ENCODE measurements at regions not wholly inside any gene's neighbourhood (a gene's known extent, or its start where the extent isn't known, plus 50 kb on each side); places are given as distances from the start of the nearest gene placed in this dataset.

GRCh38 chr17:33515974-33516373 is 222.9 kb upstream of the ASIC2 start:
- no peak overlapping the region for H3K23ac ChIP-seq (ENCODE audit: low read depth, low read length)
- no peak overlapping the region for H3K4ac ChIP-seq (ENCODE audit: low read depth, low read length)
- H4K20me1 ChIP-seq (ENCODE audit: insufficient read depth, low read length) = no peaks in the 10 kb centered on the region
- H3K9me1 ChIP-seq (ENCODE audit: insufficient read depth, low read length) = no peaks in the 10 kb centered on the region
- H3K18ac ChIP-seq (ENCODE audit: low read depth, low read length) = no peak overlapping the region
- TF ChIP-seq RAD21 (IDR thresholded peaks at IDR 0.05; ENCODE audit: low read length) (no peak), CHD1 (IDR thresholded peaks at IDR 0.05; ENCODE audit: low read depth, low read length) (no peak), NFE2L2 (IDR thresholded peaks at IDR 0.05; ENCODE audit: low read depth, low read length) (no peak), ELK1 (IDR thresholded peaks at IDR 0.05; ENCODE audit: borderline replicate concordance, low read depth, low read length) (no peak), POLR2A (IDR thresholded peaks at IDR 0.05; ENCODE audit: low read depth, low read length) (no peak), MAZ (IDR thresholded peaks at IDR 0.05; ENCODE audit: borderline replicate concordance, low read depth, low read length) (no peak), RFX5 (IDR thresholded peaks at IDR 0.05; ENCODE audit: low read depth, low read length) (no peak), BHLHE40 (IDR thresholded peaks at IDR 0.05; ENCODE audit: low read depth, low read length) (no peak), CTCF (conservative IDR thresholded peaks at IDR 0.05; ENCODE audit: low read depth, low read length) (no peak), MAFK (IDR thresholded peaks at IDR 0.05; ENCODE audit: low read depth, low read length) (no peak), USF2 (IDR thresholded peaks at IDR 0.05; ENCODE audit: low read depth, low read length) (no peak), FOS (IDR thresholded peaks at IDR 0.05; ENCODE audit: low read depth, low read length) (no peak), RCOR1 (IDR thresholded peaks at IDR 0.05; ENCODE audit: insufficient replicate concordance, low read length) (no peak), CEBPB (IDR thresholded peaks at IDR 0.05; ENCODE audit: low read depth, low read length) (no peak)
- H2BK5ac ChIP-seq (ENCODE audit: low read depth, low read length, poor library complexity, severe bottlenecking) = no peak overlapping the region
- H3K14ac ChIP-seq (replicated peaks; ENCODE audit: low read depth, low read length) = no peak overlapping the region
- BruUV-seq (replicated peaks) = no TSS peak
- H2AK9ac ChIP-seq (replicated peaks; ENCODE audit: low read depth, low read length, poor library complexity) = no peak overlapping the region
- H3K79me1 ChIP-seq (ENCODE audit: low read depth in 1 of 2, low read length in 2 of 2) = no peaks in the 10 kb centered on the region
- intact Hi-C loops (cut with micrococcal nuclease) (no loop called here), in situ Hi-C loops (cut with MboI; ENCODE audit: low sequenced_read_pairs) (no loop called here), dilution Hi-C loops (cut with HindIII; ENCODE audit: low sequenced_read_pairs, unreplicated experiment) (no loop called here)
- H4K8ac ChIP-seq (ENCODE audit: low read depth in 2 of 2, low read length in 2 of 2) = no peak overlapping the region
- ATAC-seq (ENCODE audit: low read depth) (no peak), DNase-seq (no peak)
- no peak overlapping the region for H3K4me3 ChIP-seq (ENCODE audit: insufficient read depth, low read depth, low read length)
- POLR2A ChIA-PET (ENCODE audit: unreplicated experiment) = no interaction called here
- H2BK20ac ChIP-seq (ENCODE audit: low read depth, low read length) = no peak overlapping the region
- no peak overlapping the region for H4K91ac ChIP-seq (ENCODE audit: insufficient read depth, low read depth, low read length)
- no peak overlapping the region for H2BK120ac ChIP-seq (ENCODE audit: low read depth, low read length)
- H2AK5ac ChIP-seq (ENCODE audit: low read depth, low read length) = no peak overlapping the region
- H3K56ac ChIP-seq (ENCODE audit: extremely low read depth, insufficient read depth, low read length) = no peak overlapping the region
- no peak overlapping the region for H2BK15ac ChIP-seq (ENCODE audit: low read depth, low read length)
- H3K36me3 ChIP-seq (ENCODE audit: control insufficient read depth, insufficient read depth, low read length) = no peaks in the 10 kb centered on the region
- H4K5ac ChIP-seq (ENCODE audit: low read depth, low read length) = no peak overlapping the region
- H3K27me3 ChIP-seq (ENCODE audit: control insufficient read depth, insufficient read depth, low read length) = no peaks in the 10 kb centered on the region
- H3K9ac ChIP-seq (ENCODE audit: low read depth, low read length) = no peak overlapping the region
- H3K4me1 ChIP-seq (ENCODE audit: control insufficient read depth, insufficient read depth, low read length) = no peaks in the 10 kb centered on the region
- 0 out of 2 replicates have a peak, but pooled peaks cover 3% of the 10 kb centered on the region for H3K9me3 ChIP-seq (ENCODE audit: control insufficient read depth, insufficient read depth, low read length)
- WGBS, 2 experiments (ENCODE audit: extremely low coverage in 2 of 2, insufficient read length in 1 of 2) = 75% methylated on average over 2 of the region's 7 CpGs; no CpG with 5 or more reads in 1 of the 2 experiments
- no peak overlapping the region for H3K27ac ChIP-seq (ENCODE audit: insufficient read depth, low read length)
- no peak overlapping the region for H2AFZ ChIP-seq (replicated peaks; ENCODE audit: low read length, poor library complexity)
- H3K4me2 ChIP-seq (ENCODE audit: low read depth, low read length) = no peak overlapping the region
- CTCF ChIA-PET = no interaction called here

All from IMR-90 (cell line).